DMS79 (cell line): ENCODE measurements at regions not wholly inside any gene's neighbourhood (a gene's known extent, or its start where the extent isn't known, plus 50 kb on each side); places are given as distances from the start of the nearest gene placed in this dataset.

Source experiments
- DNase-seq: peaks from one replicate; lab custom pipeline; 2025; lab: John Stamatoyannopoulos, UW

DNA sequence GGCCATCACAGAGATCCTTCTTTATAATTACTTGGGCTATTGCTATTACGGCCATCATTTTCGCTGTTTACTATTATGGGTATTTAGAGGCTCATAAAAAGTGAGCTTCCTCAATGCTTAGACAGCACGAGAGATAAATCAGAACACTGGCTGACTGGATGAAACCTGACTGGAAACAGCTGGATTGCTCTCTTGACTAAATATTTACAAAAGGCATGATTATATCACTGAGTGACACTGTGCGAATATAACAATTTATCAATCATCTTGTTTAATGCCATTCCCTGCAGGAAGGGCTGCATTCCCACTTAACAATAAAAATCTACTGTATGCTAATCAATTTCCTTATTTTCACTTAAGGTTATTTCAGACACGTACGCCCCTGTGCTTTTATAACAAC lies 260.1 kb upstream of the ARID1B start:
- DNase-seq = no peak

DNA sequence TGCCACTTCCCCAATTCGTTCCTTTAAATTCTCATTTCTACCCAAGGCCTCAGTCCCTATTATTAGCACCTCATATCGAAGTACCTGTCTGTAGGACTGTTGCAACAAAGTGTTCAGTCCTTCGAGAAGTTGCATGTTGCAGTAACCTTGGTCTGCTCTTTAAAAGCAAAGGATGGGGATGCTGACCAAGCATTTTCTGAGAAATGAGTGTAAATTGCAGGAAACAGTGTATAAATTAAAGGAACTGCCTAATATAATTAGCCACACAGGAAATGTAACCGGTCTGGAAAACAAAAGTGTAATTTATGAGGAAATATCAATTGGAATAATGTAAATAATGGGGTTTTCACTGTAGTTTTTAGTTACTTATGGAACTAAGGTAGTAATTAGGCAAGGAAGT lies 261.9 kb upstream of the ARID1B start:
- no peak for DNase-seq

DNA sequence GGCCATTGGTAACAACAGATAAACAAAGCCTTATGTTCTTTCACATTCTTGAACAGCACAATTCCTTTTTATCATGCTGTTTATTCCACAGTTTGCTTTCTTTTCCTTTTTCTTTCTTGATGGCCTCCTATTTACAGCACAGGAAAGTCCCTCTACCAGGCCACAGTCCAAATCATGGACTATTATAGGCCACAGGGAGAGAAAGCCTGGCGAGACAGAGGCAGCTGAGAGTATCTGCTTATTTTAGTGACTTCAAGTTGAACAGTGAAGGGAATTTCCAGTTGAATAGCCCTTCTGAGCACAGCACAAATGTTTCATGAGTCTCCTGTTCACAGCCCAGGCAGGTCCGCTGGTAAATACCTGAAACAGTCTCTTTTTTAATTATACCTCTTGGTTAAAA lies 263.7 kb upstream of the ARID1B start:
- DNase-seq = no peak

DNA sequence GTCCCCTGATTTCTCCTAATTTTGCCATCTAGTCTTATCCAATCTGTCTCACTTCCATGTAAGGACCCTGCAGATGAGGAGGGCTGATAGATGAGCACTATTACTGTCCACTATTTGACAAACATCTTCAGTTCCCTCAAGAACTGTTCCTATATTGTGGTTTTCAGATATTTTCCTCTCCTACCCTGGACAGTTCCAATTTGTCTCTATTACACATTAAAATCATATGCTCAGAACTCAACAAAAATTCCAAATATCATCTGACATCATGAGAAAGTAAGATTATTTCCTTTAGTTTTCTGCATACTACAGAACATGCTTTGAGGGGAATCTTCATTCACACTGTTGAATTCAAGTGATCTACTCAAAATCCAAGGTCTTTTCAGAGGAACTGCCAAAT lies 265.6 kb upstream of the ARID1B start:
- no peak for DNase-seq

DNA sequence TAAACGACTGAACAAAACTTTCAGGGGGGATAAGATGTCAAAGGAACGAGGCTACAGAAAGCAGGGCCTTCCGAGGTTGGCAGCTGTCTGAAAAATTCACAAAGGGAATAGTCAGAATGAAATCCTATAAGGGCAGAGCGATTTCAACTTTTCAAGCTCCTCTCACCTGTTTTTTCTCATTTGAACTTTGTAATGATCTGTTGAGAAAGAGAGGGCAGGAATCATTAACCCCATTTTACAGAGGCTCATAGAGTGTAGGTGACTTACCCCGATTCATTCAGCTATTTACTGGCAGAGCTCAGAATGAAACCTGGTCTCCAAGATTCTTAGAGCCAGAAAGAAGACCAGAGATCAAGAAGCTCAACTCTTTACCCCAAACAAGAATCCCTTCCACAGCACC lies 266.1 kb upstream of the ARID1B start:
- DNase-seq = no peak

DNA sequence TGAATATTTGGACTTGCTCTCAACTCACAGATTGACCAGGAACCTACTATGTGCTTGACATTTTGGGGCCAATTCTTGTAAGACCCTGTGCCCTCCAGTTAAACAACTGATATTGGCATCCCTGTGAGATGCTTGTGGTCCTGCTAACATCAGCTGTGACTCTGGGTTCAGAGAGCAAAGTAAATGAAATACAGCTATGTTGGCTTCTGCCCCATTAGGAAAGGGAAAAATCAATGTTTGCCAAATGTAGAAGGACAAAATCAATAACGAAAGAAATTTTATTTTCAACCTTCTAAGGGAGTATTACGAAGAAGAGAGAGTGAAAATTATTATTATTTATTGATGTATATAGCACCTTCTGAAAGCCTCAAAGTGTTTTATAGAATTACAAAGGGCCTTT lies 266.9 kb upstream of the ARID1B start:
- no peak for DNase-seq

DNA sequence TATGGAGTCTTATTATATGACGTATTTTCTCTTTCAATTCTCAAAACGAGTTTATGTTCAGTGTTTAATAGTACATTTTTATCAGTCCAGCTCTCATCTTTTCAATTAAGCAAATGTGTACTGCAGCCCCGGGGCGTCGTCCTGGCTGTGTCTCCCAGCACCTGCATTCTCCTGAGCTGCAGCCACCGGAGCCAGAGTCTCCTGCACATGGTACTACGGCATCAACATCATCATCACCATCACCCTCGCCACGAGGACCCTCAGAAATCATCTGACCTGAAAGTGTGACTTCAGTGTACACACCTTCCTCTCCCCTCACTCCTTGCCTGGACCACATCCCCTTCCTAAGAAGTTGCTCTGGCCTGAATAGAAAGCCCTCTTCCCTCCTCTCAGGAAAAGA lies 267.7 kb upstream of the ARID1B start:
- DNase-seq = no peak

DNA sequence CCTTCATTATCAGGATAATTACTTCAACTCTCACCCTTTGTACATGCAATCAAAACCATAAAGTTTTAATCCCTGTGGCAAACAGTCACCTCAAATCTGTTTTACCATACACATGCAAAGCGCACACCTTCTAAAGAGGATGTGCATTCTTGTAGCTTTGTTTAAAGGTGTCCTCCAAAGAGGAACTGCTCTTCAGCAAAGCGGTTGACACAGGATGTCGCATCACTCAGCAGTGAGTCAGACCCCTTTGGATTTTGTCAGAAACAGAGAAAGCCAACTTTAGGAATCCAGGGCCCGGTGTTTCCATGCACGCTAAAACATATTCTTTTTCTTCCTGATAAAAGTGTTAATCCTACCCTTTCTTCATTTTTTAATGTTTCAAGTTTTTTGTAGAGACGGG lies 268.3 kb upstream of the ARID1B start:
- no peak for DNase-seq

- no peak for DNase-seq
Measured at GRCh38 chr6:156508126-156508525, 269.1 kb upstream of the ARID1B start.

GRCh38 chr6:156507656-156508055 lies 269.5 kb upstream of the ARID1B start:
- no peak for DNase-seq

- DNase-seq = no peak
Measured at GRCh38 chr6:156507106-156507505, 270.1 kb upstream of the ARID1B start.

DNA sequence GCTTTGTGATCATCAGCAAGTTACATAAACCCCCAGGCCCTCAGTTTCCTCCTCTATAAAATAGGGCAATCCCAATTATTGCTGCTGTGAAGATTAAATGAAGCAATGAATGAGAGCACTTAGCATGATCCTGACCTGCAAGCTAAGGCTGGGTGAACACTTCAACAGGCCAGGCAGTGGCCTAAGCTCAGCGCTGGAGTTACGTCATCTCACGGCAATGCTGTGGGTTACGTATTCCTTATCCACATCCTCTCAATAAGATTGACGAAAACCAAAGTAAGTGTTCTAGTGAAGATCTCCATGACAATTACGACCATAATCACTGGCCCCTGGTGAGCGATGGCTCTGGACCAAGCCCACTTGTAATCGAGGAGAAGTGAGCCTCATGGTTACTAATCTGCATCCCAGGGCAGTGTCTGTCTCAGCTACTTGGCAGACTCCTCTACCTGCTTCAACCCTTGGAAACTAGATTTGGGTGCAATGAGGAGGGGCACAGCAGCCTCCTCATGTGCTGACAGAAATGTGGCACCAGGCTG lies 274.1 kb upstream of the ARID1B start:
- DNase-seq = no peak

DNA sequence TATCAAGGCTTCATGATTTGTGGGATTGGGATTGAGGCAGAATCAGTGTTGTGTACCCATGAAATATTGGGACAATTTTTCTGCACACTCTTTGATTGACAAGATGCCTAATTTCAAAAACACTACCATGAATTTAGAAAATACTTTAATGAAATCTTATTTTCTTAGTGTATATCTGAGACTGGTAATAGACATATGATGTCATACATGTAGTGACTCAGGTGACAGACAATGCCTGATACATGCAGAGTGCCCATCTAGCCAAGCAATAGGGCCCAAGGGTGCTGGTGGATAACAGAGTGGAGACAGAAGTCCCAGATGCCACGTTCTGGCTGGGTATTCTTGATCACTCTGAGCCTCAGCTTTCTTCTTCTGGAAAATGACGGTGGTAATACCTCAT lies 279.6 kb upstream of the ARID1B start:
- no peak for DNase-seq

GRCh38 chr6:156487877-156488276 lies 289.3 kb upstream of the ARID1B start:
- peak; percentile 73 for DNase-seq

GRCh38 chr6:156485150-156485549 lies 292.0 kb upstream of the ARID1B start:
- DNase-seq = no peak

GRCh38 chr6:156474507-156475120 lies 302.6 kb upstream of the ARID1B start:
- DNase-seq = no peak

DNA sequence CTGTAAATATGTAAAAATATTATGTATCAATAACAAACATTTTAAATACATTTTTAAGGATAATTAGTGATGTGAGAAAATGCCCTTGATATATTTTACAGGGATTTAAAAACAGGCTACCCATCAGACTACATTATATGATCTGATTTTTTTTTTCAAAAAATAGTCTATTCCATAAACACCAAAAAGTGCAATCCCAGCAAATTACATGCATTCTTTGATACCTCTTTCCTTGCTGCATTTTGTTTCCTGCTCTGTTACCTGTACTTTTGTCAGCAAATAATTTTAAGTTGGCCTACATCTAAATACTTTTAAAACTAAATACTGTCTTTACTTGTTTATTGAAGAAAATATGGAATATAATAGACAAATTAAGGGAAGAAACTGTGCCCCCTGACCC lies 306.2 kb upstream of the ARID1B start:
- DNase-seq = no peak

DNA sequence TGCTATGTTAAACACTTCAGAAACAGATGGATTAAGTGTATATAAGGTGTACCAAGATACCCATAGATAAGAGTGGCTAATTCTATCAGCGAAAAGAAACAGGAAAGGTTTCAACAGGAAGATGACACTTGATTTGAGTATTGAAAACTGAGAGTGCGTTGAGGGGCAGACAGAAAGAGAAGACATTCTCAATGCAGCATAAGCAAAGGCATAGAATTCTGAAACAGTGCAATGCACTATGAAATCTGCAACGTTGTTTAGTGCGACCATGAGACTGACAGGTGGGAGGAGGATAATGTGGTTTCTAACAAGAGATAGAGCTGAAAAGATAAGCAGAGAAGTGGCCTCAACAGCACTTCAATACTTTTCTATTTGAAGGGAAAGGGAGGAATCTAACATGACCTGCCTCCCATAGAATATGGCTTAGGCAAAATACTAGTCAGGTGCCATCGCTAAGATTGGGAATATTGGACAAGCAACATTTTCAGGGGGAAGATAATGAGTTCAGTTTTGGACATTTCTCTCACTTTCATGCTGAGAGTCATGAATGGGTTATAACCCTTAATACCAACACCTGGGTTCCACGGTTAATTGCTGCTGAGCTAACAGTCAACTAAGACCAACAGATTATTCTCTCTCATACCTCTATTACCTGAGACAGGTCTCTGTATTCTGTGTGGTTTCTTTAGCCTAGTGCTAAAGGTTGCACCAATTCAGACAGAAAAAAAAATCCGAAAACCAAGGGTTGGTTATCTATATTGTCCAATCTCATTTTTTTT lies 312.9 kb upstream of the ARID1B start:
- DNase-seq = no peak

GRCh38 chr6:156461647-156462046 lies 315.5 kb upstream of the ARID1B start:
- peak; percentile 30 for DNase-seq

- no peak for DNase-seq
Measured at GRCh38 chr6:156457601-156458000, 319.6 kb upstream of the ARID1B start.

GRCh38 chr6:156455847-156456246 lies 321.3 kb upstream of the ARID1B start:
- DNase-seq = no peak

- DNase-seq = no peak
Measured at GRCh38 chr6:156454867-156455266, 322.3 kb upstream of the ARID1B start.

- DNase-seq = no peak
Measured at GRCh38 chr6:156451726-156452125, 325.5 kb upstream of the ARID1B start.

GRCh38 chr6:156451088-156451487 lies 326.1 kb upstream of the ARID1B start:
- DNase-seq = no peak
